Stimulated activated CD4-positive, alpha-beta T cell treated with anti-CD3 and anti-CD28 coated beads, Interleukin-15, amount 100 ng/mL, for 48 hours (primary cell): ENCODE measurements at regions not wholly inside any gene's neighbourhood (a gene's known extent, or its start where the extent isn't known, plus 50 kb on each side); places are given as distances from the start of the nearest gene placed in this dataset.
"Not testable (repeated sequence)": the region's sequence is repeated elsewhere in the genome, so short reads cannot be mapped to it uniquely, and the experiment has no call there.

Source experiments
- DNase-seq, 2 donors: peaks; one replicate each; pipeline ENCODE4 v3.0.0-alpha.2; 2020; ENCODE audit warnings: low read depth in 2 of 2

DNA sequence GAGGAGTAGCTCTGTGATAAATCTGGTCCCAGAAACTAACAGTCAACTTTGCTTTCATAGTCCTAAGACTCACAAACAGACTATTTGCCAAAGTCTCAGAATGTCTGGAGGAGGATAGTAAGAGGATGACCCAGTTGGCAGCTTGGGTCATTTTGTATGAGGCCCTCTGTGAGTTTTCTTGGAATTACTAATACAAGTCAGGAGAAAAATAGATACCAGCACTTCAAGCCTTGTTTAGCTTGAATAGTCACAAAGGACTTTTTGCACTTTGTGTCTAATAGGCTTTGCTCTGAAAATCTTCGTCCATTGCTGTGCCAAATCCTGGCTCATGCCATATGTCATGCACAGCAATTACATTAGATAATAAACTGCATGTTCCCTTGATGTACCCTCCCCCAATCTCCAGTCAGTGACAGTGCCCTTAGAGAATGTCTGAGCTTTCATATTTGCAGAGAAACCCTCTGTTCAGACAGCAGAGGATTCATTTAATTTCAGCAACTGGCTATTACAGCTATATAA lies 612.8 kb downstream of the CSNK1G3 start:
- no peak for DNase-seq

DNA sequence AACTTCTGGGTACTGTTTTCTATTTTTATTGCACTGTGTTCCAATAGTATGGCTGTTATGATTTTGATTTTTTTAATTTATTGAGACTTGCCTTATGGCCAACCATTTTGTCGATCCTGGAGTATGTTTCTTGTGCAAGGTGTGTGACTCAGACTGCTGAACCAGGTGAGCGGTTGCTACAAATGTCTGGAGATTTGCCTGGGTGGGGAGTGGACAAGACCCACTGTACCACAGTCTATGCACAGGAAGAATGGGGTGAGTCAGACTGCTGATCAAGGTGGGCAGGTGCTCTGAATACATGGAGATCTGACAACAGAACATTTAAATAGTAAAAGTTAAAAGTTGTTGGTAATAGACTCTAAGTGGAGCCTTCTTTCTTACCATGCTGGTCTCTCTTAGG lies 609.2 kb downstream of the CSNK1G3 start:
- DNase-seq, result no peak

DNA sequence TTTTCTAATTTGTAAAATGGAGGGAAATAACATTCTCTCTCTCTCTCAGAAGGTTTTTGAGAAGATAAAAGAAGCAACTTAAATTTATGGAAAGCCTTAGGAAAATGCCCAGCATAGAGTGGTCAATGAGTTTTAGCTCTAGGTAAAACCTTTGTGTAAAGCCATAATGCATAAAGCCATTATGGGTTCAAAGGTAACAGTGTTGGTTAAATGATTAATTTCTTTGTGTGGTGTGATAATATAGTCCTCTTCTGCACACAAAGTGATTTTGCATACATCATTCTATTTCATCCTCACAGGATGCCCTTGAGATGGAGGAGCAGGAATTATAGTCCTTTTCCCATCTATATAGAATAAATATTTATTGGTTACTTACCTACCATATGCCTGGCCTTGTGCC lies 602.9 kb downstream of the CSNK1G3 start:
- DNase-seq, result no peak

DNA sequence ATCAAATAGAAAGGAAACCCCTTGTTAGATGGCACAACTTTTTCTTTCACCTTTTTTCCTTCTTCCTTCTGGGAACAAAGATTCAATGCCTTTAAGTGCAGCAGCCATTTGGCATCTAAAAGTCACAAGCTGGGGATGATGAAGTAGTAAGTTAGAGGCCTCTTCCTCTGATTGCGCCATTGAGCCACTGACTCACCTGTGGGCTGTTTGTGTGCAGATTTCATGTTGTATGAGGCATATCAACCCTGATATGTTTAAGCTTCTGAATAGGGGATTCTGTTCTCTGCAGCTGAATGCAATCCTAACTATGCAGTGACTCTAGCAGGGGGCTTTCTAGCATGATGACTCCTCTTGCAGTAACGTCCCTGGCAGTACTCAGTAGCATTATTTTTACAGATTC lies 599.9 kb downstream of the CSNK1G3 start:
- DNase-seq, result no peak

DNA sequence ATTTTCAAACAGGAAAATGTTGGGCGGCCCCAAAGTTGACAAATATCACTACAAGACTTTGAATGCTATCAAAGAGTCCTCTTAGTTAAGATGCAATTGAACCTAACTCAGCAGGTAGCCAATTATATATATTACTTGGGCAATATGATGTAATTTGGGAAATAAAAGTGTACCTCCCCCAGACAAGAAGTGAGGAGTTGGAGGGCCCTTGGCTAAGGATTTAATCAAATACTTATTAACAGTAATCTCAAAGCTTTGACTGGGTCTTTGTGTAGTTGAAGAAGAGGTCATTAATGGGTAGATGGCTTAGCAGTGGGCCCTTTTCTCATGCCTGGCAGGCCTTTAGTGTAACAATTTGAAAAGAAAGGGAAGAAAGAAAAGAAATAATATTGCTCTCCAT lies 599.0 kb downstream of the CSNK1G3 start:
- no peak for DNase-seq

DNA sequence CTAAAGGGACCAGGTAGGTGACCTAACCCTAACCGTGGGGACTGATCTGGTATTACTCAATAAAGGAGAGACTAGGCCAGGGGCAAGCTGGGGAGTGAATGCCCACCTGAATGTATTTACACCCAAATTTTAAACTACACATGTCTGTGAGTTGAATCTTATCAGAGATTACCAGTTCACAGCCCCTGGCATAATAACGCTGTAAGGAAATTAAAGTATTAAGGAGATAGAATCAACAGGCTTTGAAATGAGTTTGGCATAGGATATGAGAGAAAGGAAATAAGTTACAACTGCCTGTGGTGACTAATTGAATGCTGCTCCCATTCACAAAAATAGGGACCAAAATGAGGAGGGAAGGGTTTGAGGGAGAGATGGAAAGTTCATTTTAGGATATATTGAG lies 593.3 kb downstream of the CSNK1G3 start:
- DNase-seq, result no peak

DNA sequence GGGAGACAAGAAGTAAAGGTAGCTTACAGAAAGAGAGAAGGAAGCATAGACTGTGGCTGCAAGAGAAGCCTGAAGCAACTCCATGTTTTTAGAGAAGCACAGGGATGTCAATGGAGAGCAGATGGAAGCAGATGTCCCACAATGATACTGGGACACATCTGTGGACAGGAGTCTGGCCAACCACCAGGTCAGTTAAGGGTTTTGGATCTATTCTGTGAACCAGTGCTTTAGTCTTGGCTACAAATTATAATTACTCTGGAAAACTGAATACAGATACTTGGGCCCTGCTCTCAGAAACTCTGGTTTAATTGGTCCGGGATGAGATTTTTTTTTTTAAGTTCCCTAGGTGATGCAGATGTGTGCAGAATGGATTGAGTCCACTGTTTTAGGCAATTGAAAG lies 592.8 kb downstream of the CSNK1G3 start:
- no peak for DNase-seq

DNA sequence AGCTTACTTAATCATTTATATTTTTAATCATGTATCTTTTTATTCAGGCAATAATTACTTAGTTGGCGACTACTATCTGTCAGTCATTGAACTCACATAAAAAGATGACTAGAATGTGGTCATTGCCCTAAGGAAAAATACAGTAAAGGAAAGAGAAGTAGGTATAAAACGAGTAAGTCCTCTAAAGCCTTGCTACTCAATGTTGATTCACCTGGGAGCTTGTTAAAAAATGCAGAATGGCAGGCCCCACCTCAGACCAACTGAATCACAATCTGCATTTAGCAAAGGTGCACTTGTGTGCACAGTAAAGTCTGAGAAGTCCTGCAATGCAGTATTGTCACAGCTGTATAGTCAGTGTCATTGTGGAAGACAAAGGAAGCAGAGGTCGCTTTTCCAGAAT lies 592.4 kb downstream of the CSNK1G3 start:
- DNase-seq, result no peak

DNA sequence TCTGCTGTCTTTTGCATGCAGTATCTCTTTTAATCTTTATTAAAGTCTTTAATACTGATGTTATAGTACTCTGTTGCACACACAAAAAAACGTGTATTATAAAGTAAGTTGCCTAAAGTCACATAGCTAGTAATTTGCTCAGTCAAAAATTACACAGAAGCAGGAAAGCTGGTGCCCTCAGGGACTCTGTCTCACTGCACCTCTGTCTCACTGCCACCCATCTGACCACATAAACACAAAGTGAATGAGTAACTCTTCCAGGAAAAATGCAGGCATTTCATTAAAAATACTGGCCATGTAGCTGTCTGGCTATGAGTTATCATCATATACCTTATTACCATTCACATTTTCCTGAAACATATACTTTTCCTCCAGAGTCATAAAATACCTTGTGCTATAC lies 591.7 kb downstream of the CSNK1G3 start:
- DNase-seq, result no peak

DNA sequence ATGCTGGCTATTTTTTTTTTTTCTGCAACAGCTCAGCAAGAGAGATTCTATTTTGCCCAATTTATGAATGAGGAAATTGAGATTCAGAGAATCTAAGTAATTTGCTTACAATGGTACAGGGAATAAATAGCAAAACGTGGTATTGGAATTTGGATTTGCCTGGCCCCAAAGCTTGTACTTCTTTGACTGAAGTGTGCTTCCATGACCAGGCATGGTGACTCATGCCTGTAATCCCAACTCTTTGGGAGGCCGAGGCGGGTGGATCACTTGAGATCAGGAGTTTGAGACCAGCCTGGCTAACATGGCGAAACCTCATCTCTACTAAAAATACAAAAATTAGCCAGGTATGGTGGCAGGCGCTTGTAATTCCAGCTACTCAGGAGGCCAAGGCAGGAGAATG lies 591.1 kb downstream of the CSNK1G3 start:
- DNase-seq, result not testable (repeated sequence)

DNA sequence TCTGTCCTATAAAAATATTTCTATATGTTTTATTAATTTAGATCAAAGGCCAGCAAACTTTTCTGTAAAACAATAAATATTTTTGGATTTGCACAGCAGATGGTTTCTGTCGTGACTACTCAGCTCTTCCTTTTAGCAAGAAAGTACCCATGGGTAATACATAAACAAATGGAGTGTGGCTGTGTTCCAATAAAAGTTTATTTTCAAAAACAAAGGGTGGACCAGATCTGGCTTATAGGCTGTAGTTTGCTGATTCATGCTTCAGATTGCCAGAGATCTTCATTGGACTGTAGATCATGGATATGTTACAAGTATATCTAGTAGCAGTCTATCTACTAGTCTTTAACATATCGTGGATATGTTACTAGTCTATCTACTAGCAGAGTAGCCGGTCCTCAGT lies 590.5 kb downstream of the CSNK1G3 start:
- DNase-seq, result no peak

DNA sequence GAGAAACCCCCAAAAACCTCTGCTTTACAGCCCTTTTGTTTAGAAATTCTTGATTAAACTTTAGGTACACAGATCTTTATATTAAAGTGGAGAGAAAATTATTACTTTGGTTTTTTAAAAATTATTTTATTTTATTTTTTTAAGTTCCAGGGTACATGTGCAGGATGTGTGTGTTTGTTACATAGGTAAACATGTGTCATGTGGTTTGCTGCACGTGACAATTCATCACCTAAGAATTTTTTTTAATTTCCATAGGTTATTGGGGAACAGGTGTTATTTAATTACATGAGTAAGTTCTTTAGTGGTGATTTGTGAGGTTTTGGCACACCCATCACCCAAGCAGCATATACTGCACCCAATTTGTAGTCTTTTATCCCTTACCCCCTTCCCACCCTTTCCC lies 581.7 kb downstream of the CSNK1G3 start:
- DNase-seq, result no peak

DNA sequence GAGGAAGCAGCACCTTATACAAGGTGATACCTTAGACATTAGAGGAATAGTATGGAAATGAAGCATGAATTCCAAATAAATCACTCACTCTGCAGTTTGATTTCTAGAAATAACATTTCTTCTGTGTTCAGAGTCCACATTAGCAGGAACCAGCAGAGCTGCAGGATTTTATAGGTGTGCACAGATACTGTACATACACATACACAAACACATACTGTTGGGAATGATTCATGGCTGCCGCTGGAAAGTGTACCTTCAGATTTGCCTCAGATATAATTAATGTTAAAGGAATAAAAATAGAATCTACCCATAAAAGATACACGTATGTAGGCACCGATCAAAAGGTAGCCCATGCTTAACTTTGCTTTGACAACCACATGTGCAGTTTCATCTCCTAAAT lies 578.1 kb downstream of the CSNK1G3 start:
- DNase-seq, result no peak

DNA sequence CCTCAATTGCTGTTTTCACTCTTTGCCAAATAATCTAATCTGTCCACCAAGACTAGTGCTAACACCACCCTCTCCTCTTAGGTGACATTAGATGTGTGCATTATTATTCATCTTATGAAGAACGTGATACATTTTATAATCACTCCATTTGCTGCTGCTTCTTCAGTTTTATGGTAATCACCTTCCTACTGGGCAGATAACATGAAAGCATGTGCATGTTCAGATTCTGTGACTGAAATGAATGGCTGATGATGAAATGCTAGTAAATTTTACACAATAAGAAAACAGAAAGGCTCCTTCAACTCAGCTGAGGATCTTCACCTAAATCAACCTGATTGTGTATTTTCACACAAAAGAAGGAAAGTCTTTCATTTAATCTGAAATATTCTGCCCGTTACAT lies 577.6 kb downstream of the CSNK1G3 start:
- no peak for DNase-seq

DNA sequence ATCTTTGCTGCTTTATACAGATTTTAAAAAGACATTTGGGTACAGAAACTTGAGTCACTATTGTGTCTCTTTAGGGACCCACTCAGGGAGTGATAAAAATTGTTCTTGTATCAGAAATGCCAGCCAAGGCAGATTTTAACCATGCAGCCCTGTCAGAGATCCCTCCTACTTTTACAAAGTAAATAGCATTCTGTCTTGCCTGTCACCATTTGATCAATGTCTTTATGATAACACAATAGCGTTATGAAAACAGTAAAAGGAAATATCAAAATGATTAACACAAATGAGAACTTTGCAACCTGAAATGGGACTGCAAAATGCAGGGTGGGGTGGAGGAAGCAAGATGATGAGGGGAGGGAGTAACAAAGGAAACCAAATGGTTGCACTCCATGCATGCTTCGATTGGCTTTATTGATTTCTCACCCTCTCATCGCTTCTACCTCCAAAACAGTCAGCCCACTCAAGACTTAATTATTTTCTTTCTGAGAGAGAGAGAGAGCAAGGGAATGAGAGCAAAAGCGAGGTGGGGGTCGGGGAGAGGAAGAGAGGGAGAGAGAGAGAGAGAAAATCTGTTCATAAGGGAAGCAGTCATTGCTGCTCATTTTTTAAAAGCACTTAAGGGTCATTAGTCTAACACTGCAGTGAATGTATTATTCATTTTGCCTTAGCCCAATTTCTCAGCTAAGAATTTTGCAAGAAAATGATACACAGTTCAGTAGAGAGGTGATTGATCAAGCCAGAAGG lies 576.5 kb downstream of the CSNK1G3 start:
- no peak for DNase-seq

DNA sequence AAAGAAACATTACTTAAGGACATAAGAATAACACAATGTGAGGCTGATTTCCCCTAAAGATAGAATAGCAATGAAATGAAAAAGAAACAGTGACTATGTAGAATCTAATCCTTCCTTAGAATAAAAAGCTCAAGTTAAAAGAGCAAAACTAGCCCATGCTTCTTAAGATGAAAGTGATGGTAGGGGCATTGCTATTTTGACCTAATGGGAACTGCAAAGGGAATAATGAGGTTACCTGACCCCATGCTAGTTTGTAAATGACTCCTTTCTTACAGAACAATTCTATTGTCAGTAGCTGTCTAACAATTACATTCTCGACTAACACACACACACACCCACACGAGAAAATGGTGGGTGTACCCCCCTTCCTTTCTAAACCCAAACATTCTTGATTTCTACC lies 575.8 kb downstream of the CSNK1G3 start:
- no peak for DNase-seq

DNA sequence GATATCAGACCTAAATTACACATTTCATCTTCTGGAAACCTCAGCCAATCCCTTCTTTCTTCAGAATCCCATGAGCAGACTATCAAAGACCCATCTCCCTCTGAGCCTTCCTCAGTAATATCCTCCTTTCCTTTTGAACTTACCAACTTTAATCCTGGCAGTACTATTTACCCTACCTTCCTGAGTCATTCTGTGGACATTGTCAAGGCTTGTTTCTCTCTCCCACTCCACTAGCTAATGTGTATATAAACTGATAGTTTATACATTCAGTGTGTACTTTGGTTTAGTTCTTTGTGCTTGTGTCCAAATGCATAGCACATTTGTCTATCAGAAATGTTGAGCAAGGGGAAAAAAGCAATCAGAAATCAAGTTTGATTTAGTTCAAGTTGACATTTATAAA lies 568.3 kb downstream of the CSNK1G3 start:
- DNase-seq, result no peak

DNA sequence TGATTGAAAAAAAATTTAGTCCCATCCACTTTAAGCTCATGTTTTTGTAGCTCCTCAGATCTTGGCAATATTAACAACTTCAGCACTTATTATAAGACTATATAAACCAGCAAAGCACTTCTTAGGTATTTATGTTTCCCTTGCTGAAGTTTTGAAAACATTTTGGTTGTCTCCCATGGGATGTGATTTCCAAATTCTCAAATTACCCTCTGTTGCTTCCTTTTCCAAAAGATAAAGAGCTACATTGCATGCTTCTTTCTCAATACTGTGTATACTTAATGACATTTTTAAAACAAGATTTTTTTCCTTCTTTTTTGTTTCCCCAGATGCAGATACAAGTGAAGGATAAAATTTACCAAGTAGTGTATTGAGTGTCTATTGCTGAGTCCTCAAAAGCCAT lies 567.1 kb downstream of the CSNK1G3 start:
- DNase-seq, result no peak

DNA sequence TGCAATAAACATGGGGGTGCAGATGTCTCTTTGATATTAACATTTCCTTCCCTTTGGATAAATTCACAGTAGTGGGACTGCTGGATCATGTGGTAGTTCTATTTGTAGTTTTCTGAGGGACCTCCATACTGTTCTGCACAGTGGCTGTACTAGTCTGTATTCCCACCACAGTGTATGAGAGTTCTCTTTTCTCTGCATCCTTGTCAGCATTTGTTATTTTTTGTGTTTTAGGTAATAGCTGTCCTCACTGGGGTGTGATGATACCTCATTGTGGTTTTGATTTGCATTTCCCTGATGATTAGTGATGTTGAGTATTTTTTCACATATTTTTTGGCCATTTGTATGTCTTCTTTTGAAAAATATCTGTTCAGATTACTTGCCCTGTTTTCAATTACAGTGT lies 562.5 kb downstream of the CSNK1G3 start:
- DNase-seq, result no peak

DNA sequence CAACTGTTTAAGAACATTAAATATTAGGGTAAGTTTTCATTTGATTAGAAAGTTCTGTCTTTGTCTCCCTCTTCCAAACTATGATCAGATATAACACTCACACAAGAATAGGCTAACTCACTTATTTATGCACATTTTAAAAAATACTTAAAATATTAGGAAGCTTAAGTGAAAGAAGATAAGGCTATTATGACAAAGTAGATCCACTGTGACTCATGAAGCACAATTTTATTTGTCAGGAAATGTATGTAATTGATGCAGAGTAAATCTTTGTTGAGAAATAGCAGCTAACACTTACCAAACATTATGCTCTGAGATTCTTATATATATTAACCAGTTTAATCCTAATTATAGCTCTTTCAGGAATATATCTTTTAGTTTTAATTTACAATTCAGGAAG lies 560.6 kb downstream of the CSNK1G3 start:
- DNase-seq, result no peak

DNA sequence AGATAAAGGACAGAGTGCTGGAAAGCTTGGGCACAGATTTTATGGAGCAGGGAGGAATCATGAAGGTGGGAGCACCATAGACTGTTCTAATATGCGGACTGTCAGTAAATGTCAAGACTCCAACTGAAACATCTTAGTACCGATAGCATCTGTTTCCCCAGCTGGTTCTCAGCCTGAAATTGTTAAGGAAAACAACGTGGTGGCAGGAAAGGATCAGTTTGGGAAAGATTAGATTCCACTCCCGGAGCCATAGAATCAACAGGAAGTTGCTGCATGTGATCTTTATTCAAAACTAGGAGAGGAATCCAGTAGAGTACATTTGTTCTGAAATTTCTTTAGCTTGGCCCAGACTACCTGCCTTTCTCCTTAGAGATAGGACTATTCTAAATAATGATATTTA lies 559.1 kb downstream of the CSNK1G3 start:
- no peak for DNase-seq

DNA sequence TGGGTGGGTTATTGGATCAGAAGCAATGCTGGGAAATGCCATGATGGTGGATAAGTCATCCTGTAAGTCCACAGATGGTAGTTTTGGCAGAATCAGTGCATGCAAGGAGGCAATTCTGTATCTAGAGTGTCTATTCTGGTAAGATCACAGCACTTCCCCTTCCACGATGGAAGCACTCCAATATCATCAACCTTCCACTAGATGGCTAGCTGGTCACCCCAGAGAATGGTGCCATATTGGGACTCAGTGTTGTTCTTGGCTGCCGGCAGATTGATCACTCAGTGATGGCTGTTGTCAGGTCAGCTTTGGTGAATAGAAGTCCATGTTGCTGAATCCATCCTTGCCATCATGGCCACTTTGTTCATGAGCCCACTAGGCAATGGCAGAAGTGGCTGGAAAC lies 553.5 kb downstream of the CSNK1G3 start:
- DNase-seq, result no peak

DNA sequence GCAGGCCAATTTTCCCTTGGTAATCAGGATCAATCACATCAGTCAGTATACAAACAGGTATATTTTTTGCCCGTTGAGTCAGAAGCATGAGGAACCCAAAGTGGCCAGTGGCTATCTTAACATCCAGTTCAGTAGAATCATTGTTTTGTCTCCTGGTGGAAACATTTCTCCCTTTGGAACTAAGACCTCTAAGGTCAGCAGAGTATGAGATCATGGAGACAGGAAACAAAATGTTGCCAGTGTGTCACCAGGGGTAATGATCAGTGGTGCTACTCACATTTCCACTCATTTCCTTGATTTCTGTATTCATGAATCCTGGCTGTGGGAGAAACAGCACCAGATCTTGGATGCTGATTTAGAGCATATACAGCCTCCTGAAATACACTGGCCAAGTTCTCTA lies 553.0 kb downstream of the CSNK1G3 start:
- no peak for DNase-seq

DNA sequence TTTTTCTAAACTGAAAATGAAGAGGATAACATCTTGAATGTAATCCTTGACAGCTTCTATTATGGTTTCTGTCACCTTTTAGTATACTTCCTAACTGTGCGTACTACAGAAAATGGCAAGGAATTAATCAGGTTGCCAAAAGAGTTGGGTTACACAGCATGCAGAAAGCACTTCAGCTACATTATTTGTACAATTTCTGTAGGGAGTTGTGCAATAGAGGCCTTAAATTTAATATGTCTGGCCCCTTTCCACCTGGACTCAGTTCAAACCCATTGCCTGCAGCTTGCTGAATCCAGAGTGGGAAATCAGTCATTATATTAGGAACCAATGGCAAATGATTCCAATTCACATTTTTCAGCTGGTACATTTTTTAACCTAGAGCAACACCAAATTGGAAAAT lies 549.7 kb downstream of the CSNK1G3 start:
- DNase-seq, result no peak
